ENCODE measurements at regions not wholly inside any gene's neighbourhood (a gene's known extent, or its start where the extent isn't known, plus 50 kb on each side); places are given as distances from the start of the nearest gene placed in this dataset.

GRCh38 chr4:45566896-45567603 lies 556.8 kb downstream of the GABRG1 start:
- Histone ChIP-seq H3K9me3 (no peaks in the 10 kb centered on the region), H3K36me3 (no peaks in the 10 kb centered on the region), H3K4me3 (no peak overlapping the region), H3K27ac (no peak overlapping the region), H3K27me3 (no peaks in the 10 kb centered on the region), H3K4me1 (no peaks in the 10 kb centered on the region)
- intact Hi-C loops (cut with DNase I; ENCODE audit: low total_unique reads): no loop called here
- no peak for DNase-seq
- in situ Hi-C loops (cut with MboI; ENCODE audit: low pct_ligation_motif_present in 1 of 4, low pct_unique_long_range_greater_than_20kb in 1 of 4, low sequenced_read_pairs in 3 of 4): no loop called here
- TF ChIP-seq POLR2A (IDR thresholded peaks at IDR 0.05) (no peak), CTCF (IDR thresholded peaks at IDR 0.05) (no peak), POLR2AphosphoS5 (IDR thresholded peaks at IDR 0.05) (no peak), EP300 (IDR thresholded peaks at IDR 0.05; ENCODE audit: low read depth) (no peak)
- 75 to 85% methylated on average over 5 to 19 of the region's 19 CpGs for WGBS, 2 donors (ENCODE audit: low coverage in 1 of 2)

GRCh38 chr4:45554423-45554822 lies 569.4 kb downstream of the GABRG1 start:
- 59 to 78% methylated on average over 1 of the region's 1 CpG for WGBS, 2 donors (ENCODE audit: low coverage in 1 of 2)
- no peak for DNase-seq
- no peak overlapping the region for H3K4me3 ChIP-seq
- in situ Hi-C loops (cut with MboI; ENCODE audit: low pct_ligation_motif_present in 1 of 4, low pct_unique_long_range_greater_than_20kb in 1 of 4, low sequenced_read_pairs in 3 of 4) (no loop called here), intact Hi-C loops (cut with DNase I; ENCODE audit: low total_unique reads) (loop anchor here (1.0 kb wide), 1 partner anchor 11 kb away; no protein-coding TSS in a partner anchor)
- H3K27me3 ChIP-seq: no peaks in the 10 kb centered on the region
- no peak for TF ChIP-seq EP300 (IDR thresholded peaks at IDR 0.05; ENCODE audit: low read depth)
- TF ChIP-seq CTCF (IDR thresholded peaks at IDR 0.05): no peak
- no peak for TF ChIP-seq POLR2A (IDR thresholded peaks at IDR 0.05)
- no peak for TF ChIP-seq POLR2AphosphoS5 (IDR thresholded peaks at IDR 0.05)
- no peaks in the 10 kb centered on the region for H3K9me3 ChIP-seq
- H3K27ac ChIP-seq: no peak overlapping the region
- no peaks in the 10 kb centered on the region for H3K36me3 ChIP-seq
- no peaks in the 10 kb centered on the region for H3K4me1 ChIP-seq

- Histone ChIP-seq H3K4me3 (no peak overlapping the region), H3K9me3 (no peaks in the 10 kb centered on the region), H3K36me3 (no peaks in the 10 kb centered on the region), H3K27ac (no peak overlapping the region), H3K4me1 (no peaks in the 10 kb centered on the region), H3K27me3 (no peaks in the 10 kb centered on the region)
- peak in 2 of 5 experiments; percentile 21 to 25 for TF ChIP-seq CTCF (IDR thresholded peaks at IDR 0.05)
- TF ChIP-seq EP300 (IDR thresholded peaks at IDR 0.05; ENCODE audit: low read depth): no peak
- TF ChIP-seq POLR2A (IDR thresholded peaks at IDR 0.05): no peak
- DNase-seq: no peak
- intact Hi-C loops (cut with DNase I; ENCODE audit: low total_unique reads) (no loop called here), in situ Hi-C loops (cut with MboI; ENCODE audit: low pct_ligation_motif_present in 1 of 4, low pct_unique_long_range_greater_than_20kb in 1 of 4, low sequenced_read_pairs in 3 of 4) (no loop called here)
- WGBS, 2 donors (ENCODE audit: low coverage in 1 of 2): 38 to 44% methylated on average over 4 of the region's 4 CpGs
Observed at GRCh38 chr4:45550766-45551366, 573.0 kb downstream of the GABRG1 start.

- 82 to 83% methylated on average over 2 of the region's 2 CpGs for WGBS, 2 donors (ENCODE audit: low coverage in 1 of 2)
- no peaks in the 10 kb centered on the region for H3K36me3 ChIP-seq
- no peaks in the 10 kb centered on the region for H3K9me3 ChIP-seq
- TF ChIP-seq CTCF (IDR thresholded peaks at IDR 0.05) (no peak), POLR2A (IDR thresholded peaks at IDR 0.05) (no peak)
- H3K27ac ChIP-seq: no peak overlapping the region
- H3K4me1 ChIP-seq: no peaks in the 10 kb centered on the region
- intact Hi-C loops (cut with DNase I; ENCODE audit: low total_unique reads): no loop called here
- DNase-seq: no peak
- in situ Hi-C loops (cut with MboI; ENCODE audit: low pct_ligation_motif_present in 1 of 4, low pct_unique_long_range_greater_than_20kb in 1 of 4, low sequenced_read_pairs in 3 of 4): no loop called here
- H3K27me3 ChIP-seq: no peaks in the 10 kb centered on the region
- H3K4me3 ChIP-seq: no peak overlapping the region
Observed at GRCh38 chr4:45539142-45539814, 584.6 kb downstream of the GABRG1 start.
